ENCODE measurements at regions not wholly inside any gene's neighbourhood (a gene's known extent, or its start where the extent isn't known, plus 50 kb on each side); places are given as distances from the start of the nearest gene placed in this dataset.
"Not testable (repeated sequence)": the region's sequence is repeated elsewhere in the genome, so short reads cannot be mapped to it uniquely, and the experiment has no call there.

- peaks cover 0 to 14% of the 10 kb centered on the region in 2 donors for H3K4me1 ChIP-seq
- WGBS, 2 donors, result 76 to 80% methylated on average over 7 of the region's 7 CpGs
- H3K4me3 ChIP-seq (replicated peaks in 1 of 3), result no peak overlapping the region
- H3K27me3 ChIP-seq, result no peaks in the 10 kb centered on the region
- TF ChIP-seq CTCF (IDR thresholded peaks at IDR 0.05), result no peak
- no peak for TF ChIP-seq POLR2A (IDR thresholded peaks at IDR 0.05)
- H3K9me3 ChIP-seq, result no peaks in the 10 kb centered on the region
- H3K36me3 ChIP-seq, result no peaks in the 10 kb centered on the region
- no peak for DNase-seq
- intact Hi-C loops (cut with DNase I), result no loop called here
- H3K27ac ChIP-seq, result peak overlapping the region; percentile 7 to 86 (median 50)
Observed at GRCh38 chr6:4359108-4359730, 223.8 kb upstream of the ECI2 start.

- Histone ChIP-seq H3K9me3 (no peaks in the 10 kb centered on the region), H3K27ac (peak overlapping the region; percentile 7 to 86 (median 50)), H3K4me1 (peaks cover 0 to 14% of the 10 kb centered on the region in 2 donors), H3K4me3 (replicated peaks in 1 of 3) (no peak overlapping the region), H3K27me3 (no peaks in the 10 kb centered on the region), H3K36me3 (no peaks in the 10 kb centered on the region)
- intact Hi-C loops (cut with DNase I), result no loop called here
- WGBS, 2 donors, result 36 to 51% methylated on average over 9 to 13 of the region's 13 CpGs
- DNase-seq, result peak; percentile 88
- TF ChIP-seq POLR2A (IDR thresholded peaks at IDR 0.05), result no peak
- TF ChIP-seq CTCF (IDR thresholded peaks at IDR 0.05), result no peak
Observed at GRCh38 chr6:4358414-4359107, 223.2 kb upstream of the ECI2 start.

GRCh38 chr6:4357660-4358152 lies 222.3 kb upstream of the ECI2 start:
- intact Hi-C loops (cut with DNase I); H3K27me3 ChIP-seq; DNase-seq; H3K4me3 ChIP-seq (replicated peaks in 1 of 3); H3K9me3 ChIP-seq; H3K36me3 ChIP-seq: not testable (repeated sequence)
- Histone ChIP-seq H3K27ac (peak overlapping the region in 1 of 3 donors; percentile 37), H3K4me1 (peaks cover under 1 to 19% of the 10 kb centered on the region in 2 donors)
- WGBS, 2 donors, result 87 to 89% methylated on average over 3 of the region's 3 CpGs

- TF ChIP-seq CTCF (IDR thresholded peaks at IDR 0.05) (no peak), POLR2A (IDR thresholded peaks at IDR 0.05) (no peak)
- Histone ChIP-seq H3K4me1 (peaks cover 7 to 25% of the 10 kb centered on the region in 2 donors), H3K27me3 (no peaks in the 10 kb centered on the region), H3K27ac (peak overlapping the region in 1 of 3 donors; percentile 37), H3K36me3 (no peaks in the 10 kb centered on the region), H3K9me3 (no peaks in the 10 kb centered on the region), H3K4me3 (replicated peaks in 1 of 3) (no peak overlapping the region)
- intact Hi-C loops (cut with DNase I), result no loop called here
- DNase-seq, result no peak
- 72 to 90% methylated on average over 7 of the region's 7 CpGs for WGBS, 2 donors
Observed at GRCh38 chr6:4356899-4357659, 221.7 kb upstream of the ECI2 start.

GRCh38 chr6:4355241-4355640 lies 219.9 kb upstream of the ECI2 start:
- intact Hi-C loops (cut with DNase I), result no loop called here
- DNase-seq, result peak in 1 of 2 donors; percentile 54
- 51 to 57% methylated on average over 5 of the region's 5 CpGs for WGBS, 2 donors
- Histone ChIP-seq H3K27ac (peak overlapping the region in 1 of 3 donors; percentile 24), H3K36me3 (no peaks in the 10 kb centered on the region), H3K9me3 (no peaks in the 10 kb centered on the region), H3K4me1 (peaks cover 7 to 34% of the 10 kb centered on the region in 2 donors), H3K4me3 (replicated peaks in 1 of 3) (no peak overlapping the region), H3K27me3 (no peaks in the 10 kb centered on the region)
- no peak for TF ChIP-seq CTCF (IDR thresholded peaks at IDR 0.05)
- TF ChIP-seq POLR2A (IDR thresholded peaks at IDR 0.05), result no peak
